CD4-positive, alpha-beta T cell treated with Interleukin-10 for 1 hour (primary cell): ENCODE measurements at regions not wholly inside any gene's neighbourhood (a gene's known extent, or its start where the extent isn't known, plus 50 kb on each side); places are given as distances from the start of the nearest gene placed in this dataset.
"Not testable (repeated sequence)": the region's sequence is repeated elsewhere in the genome, so short reads cannot be mapped to it uniquely, and the experiment has no call there.

Source experiments
- DNase-seq: peaks from one replicate; pipeline ENCODE4 v3.0.0-alpha.2; 2020

DNA sequence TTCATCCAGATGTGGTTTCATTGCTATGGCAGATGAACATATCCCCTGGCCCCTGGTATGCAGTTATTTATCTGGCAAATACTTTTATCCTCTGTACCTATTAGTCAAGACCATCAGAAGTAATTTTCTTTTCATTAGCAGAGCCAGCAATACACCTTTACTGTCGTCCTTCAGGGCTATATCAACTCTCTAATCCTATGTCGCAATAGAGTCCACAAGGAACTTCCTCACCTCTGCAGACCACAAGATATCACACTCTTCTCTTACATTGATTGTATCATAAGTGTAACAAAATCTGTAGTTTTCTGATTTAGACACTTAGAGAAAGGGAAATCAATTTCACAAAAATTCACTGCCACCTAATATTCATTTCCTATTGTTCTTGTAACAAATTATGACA, 252.9 kb upstream of the DCC start:
- no peak for DNase-seq

DNA sequence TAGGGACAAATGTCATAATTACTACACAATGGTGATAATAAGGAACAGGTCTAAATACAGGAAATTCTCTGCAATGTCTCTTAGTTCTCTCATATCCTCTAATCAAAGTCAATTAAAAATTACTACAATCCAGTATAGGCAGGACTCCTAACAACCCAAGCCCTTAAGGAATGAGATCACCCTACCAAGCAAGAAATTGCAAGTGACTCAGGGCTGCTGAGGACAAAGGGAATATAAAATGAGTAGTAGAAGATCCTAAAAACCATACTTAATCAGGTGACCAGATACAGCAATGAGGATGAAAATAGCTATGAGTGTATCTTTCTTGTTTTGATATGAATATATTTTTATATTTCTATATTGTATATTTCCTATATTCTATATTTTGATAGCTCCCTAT, 250.0 kb upstream of the DCC start:
- DNase-seq = no peak

DNA sequence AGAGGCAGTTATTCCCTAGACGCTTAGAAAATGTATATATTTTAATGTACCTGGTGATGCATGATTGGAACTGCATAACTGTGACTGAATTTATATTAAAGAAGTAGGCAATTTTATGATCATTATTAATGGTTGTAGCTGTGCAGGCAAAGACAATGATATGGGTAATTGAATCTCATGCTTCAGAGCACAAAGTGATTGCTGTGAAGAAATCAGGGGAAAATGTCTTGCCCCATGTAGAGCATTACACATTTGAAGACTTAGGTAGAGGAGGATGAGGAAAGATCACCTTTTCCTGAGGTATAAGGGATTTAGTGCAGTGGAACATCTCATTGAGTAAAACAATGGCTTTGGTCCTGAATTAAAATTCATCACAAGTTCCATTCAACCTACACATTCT, 246.8 kb upstream of the DCC start:
- no peak for DNase-seq

DNA sequence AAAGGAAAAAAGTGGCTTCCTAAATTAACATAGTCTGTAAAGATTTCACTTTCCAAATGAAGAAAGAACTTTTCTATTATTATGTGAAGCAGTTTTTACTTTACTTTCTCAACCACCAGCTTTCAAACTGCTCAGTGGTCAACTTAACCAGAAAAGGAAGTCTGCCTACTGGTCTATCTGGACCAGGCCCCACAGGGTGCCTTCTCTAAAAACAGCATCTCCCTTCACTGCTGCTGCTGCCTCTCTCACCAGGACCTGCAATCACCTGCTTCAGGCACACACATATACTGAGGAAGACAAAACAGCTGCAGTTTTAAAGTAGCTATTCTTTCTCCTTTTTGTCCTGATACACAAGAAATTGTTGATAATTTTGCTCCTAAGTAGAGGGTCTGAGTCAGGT, 221.3 kb upstream of the DCC start:
- no peak for DNase-seq

DNA sequence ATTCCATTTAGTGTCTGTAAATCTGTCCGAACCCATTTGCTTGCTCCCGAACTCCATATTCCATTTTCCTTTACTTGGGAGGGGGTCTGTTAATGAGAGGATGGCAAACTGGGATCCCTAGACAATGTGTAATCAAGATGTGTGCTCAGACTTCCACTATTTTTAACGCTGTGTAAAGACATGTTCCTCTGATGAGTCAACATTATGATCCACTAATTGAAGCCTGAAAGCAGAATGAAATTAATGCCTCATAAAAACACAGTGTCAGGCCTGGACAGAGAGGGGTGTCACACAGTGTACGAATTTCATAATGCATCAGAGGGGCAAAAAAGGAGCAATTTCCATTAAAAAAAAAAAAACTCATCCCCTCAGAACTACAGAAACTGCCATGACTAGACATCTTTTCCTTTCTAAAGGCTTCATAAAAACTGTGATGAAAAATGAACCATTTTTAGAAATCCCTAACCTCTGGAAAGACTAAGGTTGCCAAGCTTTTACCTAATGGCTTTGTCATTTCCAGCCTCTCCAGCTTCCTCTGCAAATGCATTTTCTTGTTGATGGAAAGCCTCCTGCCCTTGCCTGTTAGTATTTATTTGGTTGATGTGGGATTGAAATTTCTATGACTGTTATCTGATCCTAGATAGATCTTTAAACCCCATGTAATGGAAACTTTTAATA, 209.2 kb upstream of the DCC start:
- no peak for DNase-seq

DNA sequence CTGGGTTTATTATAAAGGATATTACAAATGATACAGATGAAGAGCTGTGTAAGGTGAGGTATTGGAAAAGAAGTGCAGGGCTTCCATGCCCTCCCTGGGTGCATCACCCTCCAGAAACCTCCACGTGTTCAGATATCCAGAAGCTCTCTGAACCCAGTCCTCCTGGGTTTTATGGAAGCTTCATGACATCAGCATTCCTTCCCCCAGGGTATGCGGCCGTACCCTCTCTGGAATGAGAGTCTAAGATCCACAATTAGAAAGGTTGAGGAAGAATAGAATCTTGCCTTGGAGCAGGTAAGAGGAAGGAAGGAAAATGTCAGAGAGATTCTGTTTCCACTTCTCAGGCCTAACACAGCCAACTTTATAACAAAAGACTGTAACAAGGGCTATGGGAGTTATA, 208.2 kb upstream of the DCC start:
- DNase-seq = no peak

DNA sequence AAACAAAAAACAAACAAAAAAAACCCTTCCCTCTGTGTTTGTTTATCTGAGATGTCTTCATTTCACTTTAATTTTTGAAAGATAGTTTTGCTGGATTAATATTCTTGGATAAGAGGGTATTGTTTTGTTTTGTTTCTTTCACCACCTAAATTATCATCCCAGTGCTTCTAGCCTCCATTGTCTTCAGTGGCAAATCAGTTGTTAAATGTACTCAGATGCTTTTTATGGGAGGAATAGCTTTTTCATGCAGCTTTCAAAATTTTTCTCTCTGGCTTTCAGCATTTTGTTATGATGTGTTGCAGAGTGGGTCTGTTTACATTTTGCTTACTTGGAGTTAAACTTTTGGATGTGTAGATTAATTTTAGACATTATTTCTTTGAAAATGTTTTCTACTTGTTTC, 203.5 kb upstream of the DCC start:
- DNase-seq = no peak

DNA sequence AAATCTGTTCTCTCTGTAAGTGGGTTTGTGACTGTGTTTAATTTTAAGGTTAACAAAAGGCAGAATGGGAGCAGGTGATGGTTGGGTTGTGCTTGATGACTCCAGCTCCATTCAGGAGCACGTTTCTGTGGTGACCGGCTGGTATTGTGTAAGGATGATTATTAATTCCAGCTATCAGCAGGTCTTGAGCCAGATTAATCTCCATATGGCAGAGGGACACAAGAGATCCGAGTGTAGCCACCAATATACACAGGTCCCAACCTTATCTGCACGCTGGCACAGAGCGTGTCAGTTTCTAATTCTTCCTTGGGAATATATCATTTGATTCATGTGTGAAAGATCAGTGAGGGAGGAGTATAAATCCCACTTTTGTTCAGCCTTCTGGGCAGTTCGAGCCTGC, 199.0 kb upstream of the DCC start:
- no peak for DNase-seq

DNA sequence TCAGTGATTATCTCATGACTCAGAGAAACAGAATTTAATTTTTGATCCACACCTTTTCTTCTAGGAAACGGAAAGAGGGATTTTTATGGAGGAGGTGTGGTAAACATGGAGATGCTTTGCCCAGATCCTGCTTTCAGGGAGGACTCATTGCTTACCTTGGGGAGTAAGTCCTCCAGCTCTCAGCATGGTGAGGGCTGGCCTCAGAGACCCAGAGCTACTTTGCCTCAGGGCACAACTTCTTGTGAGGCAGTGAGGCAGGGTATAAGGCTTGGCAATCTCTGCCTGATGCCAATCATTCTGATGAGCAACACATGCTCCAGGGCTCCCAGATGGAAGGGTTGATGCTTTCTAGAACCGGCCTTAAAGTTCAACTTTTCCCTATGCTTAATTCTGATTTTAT, 189.9 kb upstream of the DCC start:
- no peak for DNase-seq

DNA sequence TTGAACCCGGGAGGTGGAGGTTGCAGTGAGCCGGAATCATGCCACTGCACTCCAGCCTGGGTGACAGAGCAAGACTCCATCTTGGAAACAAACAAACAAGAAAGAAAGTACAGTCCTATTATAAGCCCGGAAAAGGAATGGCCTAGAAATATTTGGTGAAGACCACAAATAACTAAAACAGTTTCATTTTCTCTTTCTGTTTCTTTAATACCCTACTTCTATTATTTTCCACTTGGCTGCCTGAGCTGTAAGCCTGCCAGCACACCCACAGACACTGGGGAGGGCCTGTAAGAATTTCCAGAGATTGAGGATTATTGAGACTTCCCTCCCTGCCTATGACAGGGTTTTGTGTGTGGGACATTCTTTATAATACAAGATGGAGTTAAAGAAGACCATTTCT, 188.0 kb upstream of the DCC start:
- no peak for DNase-seq

DNA sequence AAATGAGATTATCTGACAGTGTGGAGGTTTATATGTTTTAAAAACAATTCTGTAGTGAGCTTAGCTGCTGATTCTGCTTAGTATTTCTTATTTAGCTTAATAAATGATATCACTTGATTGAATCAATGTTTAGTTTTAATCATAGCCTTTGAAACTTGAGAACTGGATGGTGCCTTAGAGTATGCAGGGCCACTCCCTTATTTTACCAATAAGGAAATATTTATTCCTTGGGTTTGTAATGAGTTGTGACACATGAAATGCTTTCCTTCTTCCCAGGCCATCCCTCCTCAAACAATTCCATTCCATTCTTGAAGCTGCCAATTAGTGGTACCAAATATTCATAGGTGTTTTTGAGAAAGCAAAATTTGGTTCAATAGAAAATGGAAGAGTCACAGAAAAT, 183.8 kb upstream of the DCC start:
- DNase-seq = no peak

DNA sequence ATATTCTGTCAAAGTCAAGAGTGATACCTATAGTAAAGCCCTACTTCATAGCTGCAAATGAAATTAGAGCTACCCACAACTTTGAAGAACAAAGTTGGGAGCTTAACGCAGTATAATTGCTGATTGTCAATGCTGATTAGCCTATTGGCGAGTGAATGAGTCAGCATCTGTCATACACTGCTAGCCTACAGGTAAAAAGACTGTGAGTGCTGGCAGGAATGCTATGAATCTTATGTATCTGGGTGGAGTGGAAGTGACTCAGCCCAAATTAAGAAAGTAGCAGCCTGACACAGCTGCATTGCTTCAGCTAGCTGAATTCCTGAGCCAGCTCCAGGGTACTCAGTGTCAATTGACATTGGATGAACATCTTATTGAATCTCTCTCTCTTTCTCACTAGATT, 179.4 kb upstream of the DCC start:
- DNase-seq = no peak

DNA sequence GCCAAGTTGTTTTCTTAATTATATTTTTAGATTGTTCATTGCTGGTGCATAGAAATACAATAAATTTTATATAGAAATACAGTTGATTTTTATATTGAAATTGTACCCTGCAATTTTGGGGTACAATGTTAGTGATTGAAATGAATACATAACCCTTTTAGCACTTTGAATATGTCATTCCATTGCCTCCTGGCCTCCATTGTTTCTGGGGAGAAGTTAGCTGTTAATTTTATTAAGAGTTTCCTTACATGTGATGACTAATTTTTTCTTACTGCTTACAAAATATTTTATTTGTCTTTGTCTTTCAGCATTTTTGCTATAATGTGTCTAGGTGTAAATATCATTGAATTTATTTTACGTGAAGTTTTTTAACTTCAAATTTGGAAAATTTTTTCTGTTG, 176.5 kb upstream of the DCC start:
- DNase-seq = no peak

DNA sequence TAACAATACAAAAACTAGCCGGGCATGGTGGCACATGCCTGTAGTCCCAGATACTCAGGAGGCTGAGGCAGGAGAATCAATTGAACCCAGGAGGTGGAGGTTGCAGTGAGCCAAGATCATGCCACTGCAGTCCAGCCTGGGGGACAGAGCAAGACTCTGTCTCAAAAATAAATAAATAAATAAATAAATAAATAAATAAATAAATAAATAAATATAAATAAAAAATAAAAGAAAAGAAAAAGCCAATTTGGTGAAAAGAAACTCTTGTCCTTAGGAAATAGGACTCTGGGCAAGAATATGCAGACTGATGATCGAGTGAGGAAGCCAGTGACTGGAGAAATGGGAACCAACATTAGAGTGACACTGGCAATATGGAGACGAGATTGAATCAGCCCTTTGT, 171.9 kb upstream of the DCC start:
- DNase-seq = not testable (repeated sequence)

DNA sequence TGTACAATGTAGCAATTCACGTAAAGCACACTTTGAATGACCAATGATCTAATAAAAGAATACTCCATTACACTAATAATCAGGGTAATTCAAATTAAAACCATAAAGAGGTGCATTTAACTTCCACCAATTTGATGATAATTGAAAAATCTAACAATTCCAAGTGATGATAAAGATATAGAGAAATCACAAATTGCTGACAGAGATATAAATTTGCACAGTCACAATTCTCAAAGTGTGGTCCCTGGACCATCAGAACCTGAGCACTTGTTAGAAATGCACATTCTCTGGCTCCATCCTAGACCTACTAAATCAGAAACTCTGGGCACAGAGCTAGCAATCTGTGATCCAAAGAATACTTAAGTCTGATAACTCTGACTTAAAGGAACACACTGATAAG, 165.8 kb upstream of the DCC start:
- no peak for DNase-seq

DNA sequence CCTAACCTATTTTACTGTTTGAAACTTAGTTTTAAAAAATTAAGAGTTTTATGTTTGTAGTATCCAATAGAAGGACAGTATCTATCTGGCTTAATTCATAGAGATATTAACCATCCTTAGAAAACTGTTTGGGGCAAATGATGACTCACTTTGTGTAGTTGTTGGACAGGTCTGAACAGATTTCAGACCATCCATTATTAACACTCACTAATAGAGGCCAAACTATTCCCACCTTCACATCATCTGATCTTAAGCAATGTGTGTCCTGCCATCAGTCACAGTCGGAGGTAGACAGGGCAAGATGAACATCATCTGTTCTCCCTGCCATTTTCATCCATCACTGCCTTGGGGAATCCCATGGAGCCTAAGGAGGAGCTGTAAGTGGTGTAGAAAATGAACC, 164.6 kb upstream of the DCC start:
- DNase-seq = no peak

DNA sequence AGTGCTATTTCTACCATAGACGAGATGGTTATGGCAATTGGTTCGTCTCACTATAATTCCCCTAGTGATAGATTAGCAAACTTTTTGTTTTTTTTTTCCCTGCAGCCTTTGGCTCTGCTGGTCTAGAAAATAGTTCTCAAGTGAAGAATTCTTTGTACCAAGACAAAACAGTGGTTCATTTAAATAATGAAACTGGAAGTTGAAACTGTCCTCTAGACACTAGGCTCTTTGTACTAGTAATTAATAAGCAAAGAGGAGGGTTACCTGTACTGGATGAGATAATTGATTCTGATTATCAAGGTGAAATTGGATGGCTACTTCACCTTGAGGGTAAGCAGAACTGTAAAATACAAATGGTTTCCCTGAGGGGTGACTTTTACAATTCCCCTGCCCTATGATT, 156.9 kb upstream of the DCC start:
- DNase-seq = no peak

DNA sequence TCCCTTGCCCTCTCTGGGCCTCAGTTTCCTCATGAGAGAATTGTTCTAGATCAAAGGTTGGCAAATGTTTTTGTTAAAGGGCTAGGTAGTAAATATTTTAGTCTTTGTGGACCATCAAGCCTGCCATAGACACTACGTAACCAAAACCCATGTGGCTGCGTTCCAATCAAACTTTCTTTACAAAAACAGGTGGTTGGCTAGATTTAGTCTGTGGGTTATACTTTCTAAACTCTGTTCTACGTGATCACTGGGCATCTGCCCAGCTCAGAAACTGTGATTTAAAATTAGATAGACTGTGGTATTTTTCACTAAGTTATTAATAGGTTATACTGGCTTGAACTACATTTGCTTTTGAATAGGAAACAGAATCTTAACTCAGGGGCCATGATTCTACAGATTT, 149.8 kb upstream of the DCC start:
- DNase-seq = no peak

DNA sequence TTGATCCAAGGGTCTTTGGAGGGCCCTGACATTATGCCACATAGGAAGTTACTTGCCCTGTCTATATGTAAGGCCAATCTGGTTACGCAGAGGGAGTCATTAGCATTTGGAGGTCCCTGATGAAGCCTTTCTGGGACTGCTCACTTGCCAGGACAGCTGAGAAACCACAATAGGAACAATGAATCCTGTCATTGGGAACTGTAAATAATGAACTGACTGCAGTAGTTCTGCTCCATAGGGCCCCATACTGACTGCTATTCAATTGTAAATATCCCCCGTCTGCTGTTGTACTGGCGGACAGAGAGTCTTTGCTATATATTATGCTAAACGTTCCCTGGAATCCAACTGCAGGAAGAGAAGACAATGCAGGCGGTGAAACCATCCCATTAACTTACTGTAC, 149.4 kb upstream of the DCC start:
- no peak for DNase-seq

DNA sequence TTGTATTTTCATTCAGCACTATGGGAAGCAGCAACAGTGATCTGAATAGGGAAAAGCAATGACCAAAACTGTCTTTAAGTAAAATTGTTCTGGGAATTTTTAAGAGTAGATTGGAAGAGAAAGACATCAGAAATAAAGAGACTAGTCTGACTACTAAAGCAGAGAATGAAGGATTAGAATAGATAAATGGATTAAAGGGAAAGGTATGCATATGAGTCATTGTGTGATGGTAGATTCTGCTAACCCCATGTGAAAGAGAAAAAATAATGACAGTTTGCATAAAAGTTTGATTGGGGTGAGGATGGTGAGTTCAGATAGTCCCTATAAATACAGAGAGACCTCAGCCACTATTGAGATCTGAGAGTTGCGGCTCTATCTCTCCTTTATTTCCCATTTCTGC, 139.6 kb upstream of the DCC start:
- DNase-seq = no peak

DNA sequence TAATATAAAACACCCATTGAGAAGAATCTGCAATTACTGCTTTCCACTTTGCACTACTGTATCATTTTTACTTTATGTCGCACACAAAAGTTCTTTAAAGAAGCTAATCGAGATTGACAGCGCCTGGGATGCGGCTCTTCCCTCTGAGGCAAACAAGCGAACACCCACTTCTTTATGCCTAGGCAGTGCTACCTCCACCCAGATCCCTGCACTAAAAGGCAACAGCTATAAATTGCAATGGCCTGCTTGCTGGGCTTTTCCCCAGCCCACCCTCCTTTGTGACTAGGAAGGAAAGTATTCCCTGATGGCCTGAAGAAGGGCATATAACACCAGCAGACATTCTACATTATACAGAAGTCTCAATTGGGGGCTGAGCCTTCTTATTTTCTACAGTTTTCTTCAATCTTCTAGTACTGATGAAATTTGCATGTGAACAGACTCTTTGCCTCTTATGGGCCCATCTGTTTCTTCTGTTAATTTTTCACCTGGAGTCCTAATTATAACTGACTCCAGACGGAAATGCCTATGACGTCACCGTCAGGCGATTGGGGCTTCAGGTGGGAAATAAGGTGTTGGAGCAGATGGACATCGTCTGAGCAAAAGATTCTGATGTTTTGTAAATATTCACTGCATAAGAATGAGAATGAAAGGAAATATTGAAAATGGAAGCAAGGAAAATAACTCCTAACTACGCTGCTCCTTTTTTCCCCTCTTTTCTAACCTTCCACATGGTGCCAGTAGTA, 138.9 kb upstream of the DCC start:
- no peak for DNase-seq

DNA sequence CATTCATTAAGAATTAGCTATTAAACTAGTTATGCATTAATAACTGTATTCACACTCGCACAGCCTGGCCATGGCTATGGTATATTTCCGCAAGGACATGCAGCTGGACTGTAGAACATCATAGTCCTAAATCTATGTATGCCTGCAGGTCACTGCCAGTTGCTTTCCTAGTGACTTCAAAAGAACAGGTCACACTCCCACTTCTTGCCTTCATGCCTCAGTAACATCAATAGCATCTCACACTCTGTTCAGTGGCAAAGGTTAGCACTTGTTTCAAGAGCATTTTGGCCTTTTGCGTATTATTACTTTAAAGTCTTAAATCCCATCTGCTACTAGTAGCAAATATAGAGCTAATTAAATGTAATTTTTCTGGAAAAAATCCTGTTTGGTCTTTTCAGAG, 131.4 kb upstream of the DCC start:
- no peak for DNase-seq

DNA sequence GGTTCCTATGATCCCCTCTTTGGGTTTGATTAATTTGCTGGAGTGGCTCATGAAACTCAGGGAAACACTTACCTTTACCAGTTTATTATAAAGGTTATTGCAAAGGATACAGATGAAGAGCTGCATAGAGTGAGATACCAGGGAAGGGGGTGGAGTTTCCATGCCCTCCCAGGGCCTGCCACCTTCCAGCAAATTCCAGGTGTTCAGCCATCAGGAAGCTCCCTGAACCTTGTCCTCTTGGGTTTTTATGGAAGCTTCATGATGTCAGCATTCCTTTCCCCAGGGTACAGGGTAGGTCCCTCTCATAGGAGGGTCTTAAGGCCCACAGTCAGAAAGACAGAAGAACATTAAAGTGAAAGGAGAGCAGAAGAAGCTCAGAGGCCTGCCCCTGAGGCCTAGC, 123.9 kb upstream of the DCC start:
- DNase-seq = no peak

DNA sequence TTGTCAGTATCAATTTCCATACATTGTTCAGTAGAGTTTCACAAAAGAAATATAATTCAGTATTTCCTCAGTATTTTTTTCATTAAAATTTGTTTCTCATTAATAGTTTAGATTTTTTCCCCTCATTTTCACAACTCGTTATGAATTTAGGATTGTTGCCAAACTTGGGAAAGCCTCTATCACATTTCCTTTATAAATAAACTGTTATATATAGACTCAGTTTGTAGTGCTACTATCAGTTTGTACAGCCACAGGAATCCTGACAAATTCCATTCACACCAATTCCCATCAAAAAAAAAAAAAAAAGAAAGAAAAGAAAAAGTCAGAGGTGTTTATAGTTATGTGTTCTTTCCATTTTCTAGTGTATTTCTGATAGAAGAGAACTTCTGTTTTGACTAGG, 123.3 kb upstream of the DCC start:
- DNase-seq = no peak

DNA sequence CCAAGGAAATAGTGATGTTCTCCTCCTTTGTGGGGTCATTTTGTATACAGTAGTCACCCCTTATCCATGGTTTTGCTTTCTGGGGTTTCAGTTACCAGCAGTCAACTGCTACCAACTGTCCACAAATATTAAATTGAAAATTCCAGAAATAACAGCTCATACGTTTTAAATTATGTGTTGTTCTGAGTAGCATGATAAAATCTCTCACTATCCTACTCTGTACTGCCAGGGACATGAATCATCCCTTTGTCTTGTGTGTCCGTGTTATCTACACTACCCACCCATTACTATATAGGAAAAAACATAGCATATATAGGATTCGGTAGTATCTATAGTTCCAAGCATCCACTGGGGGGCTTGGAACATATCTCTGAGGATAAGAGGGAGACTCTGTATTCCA, 120.9 kb upstream of the DCC start:
- DNase-seq = no peak
